ENCODE measurements at regions not wholly inside any gene's neighbourhood (a gene's known extent, or its start where the extent isn't known, plus 50 kb on each side); places are given as distances from the start of the nearest gene placed in this dataset.
"Not testable (repeated sequence)": the region's sequence is repeated elsewhere in the genome, so short reads cannot be mapped to it uniquely, and the experiment has no call there.

DNA sequence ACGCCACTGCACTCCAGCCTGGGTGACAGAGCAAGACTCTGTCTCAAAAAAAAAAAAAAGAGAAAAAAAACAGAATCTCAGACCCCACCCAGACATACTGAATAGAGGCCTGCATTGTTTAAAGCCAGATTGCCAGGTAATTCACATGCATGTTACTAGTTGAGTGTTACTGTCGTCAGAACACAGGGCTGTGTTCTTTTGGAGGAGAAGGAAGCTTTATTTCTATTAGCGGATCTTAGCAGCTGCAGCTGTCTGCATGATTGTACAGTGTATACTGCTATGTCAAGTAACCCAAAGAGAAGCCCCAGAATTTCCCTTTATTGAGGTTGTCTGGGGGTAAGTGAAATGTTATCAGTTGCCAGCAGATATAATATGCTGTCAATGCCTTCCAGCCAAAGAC, 496.6 kb upstream of the NAALADL2 start:
- TF ChIP-seq CTCF (IDR thresholded peaks at IDR 0.05; ENCODE audit: borderline replicate concordance, control extremely low read depth, extremely low read depth, insufficient read depth, missing control alignments): no peak
- in situ Hi-C loops (cut with MboI; ENCODE audit: low sequenced_read_pairs, unreplicated experiment): no loop called here
- no peak for DNase-seq (ENCODE audit: low spot score)

- in situ Hi-C loops (cut with MboI; ENCODE audit: low sequenced_read_pairs, unreplicated experiment): no loop called here
- no peak for TF ChIP-seq CTCF (IDR thresholded peaks at IDR 0.05; ENCODE audit: borderline replicate concordance, control extremely low read depth, extremely low read depth, insufficient read depth, missing control alignments)
- no peak for DNase-seq (ENCODE audit: low spot score)
Observed at GRCh38 chr3:174363256-174363655, 495.9 kb upstream of the NAALADL2 start.

- DNase-seq (ENCODE audit: low spot score): no peak
- in situ Hi-C loops (cut with MboI; ENCODE audit: low sequenced_read_pairs, unreplicated experiment): no loop called here
- TF ChIP-seq CTCF (IDR thresholded peaks at IDR 0.05; ENCODE audit: borderline replicate concordance, control extremely low read depth, extremely low read depth, insufficient read depth, missing control alignments): no peak
Observed at GRCh38 chr3:174365796-174366195, 493.3 kb upstream of the NAALADL2 start.

- in situ Hi-C loops (cut with MboI; ENCODE audit: low sequenced_read_pairs, unreplicated experiment); DNase-seq (ENCODE audit: low spot score): not testable (repeated sequence)
Observed at GRCh38 chr3:174366904-174367303, 492.2 kb upstream of the NAALADL2 start.

DNA sequence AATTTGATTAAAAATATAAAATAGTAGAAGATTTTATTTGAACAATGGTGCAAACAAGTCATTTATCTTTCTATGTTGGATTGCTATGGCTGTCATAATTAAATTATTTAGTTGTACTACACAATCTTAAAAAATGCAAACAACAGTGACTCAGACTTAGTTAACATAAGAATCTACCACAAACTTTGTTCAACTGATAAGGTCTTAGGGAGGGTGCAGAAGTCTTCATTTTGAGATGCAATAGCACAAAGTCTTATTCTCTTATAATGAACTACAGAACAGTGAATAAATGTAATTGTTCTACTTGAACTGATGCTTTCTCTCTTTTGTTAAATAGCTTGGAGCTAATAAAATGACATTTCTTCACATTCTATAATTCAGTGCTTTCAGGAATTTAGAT, 482.8 kb upstream of the NAALADL2 start:
- DNase-seq (ENCODE audit: low spot score): no peak
- TF ChIP-seq CTCF (IDR thresholded peaks at IDR 0.05; ENCODE audit: borderline replicate concordance, control extremely low read depth, extremely low read depth, insufficient read depth, missing control alignments): no peak
- in situ Hi-C loops (cut with MboI; ENCODE audit: low sequenced_read_pairs, unreplicated experiment): no loop called here

- no peak for DNase-seq (ENCODE audit: low spot score)
- in situ Hi-C loops (cut with MboI; ENCODE audit: low sequenced_read_pairs, unreplicated experiment): no loop called here
- TF ChIP-seq CTCF (IDR thresholded peaks at IDR 0.05; ENCODE audit: borderline replicate concordance, control extremely low read depth, extremely low read depth, insufficient read depth, missing control alignments): no peak
Observed at GRCh38 chr3:174377096-174377495, 482.0 kb upstream of the NAALADL2 start.

DNA sequence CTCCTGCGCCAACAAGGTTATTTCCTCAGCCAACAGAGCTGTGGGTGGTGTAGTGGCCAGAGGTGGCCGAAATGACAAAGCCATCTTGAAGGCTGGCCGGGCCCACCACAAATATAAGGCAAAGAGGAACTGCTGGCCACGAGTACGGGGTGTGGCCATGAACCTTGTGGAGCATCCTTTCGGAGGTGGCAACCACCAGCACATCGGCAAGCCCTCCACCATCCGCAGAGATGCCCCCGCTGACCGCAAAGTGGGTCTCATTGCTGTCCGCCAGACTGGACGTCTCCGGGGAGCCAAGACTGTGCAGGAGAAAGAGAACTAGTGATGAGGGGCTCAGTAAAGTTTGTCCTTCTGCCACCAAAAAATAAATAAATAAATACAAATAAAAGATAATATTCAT, 481.4 kb upstream of the NAALADL2 start:
- in situ Hi-C loops (cut with MboI; ENCODE audit: low sequenced_read_pairs, unreplicated experiment): no loop called here
- no peak for DNase-seq (ENCODE audit: low spot score)
- TF ChIP-seq CTCF (IDR thresholded peaks at IDR 0.05; ENCODE audit: borderline replicate concordance, control extremely low read depth, extremely low read depth, insufficient read depth, missing control alignments): no peak
